Psoas muscle (tissue), 7 donors: ENCODE measurements at regions not wholly inside any gene's neighbourhood (a gene's known extent, or its start where the extent isn't known, plus 50 kb on each side); places are given as distances from the start of the nearest gene placed in this dataset.

Experiments used
- ATAC-seq, 4 donors: fragments of 200-7000 bp; cut with Tn5 transposase; one replicate each; pipeline ENCODE4 v1.9.1; 2020; ENCODE audit warnings: moderate library complexity in 3 of 4, mild to moderate bottlenecking in 2 of 4
- DNase-seq, 2 donors: peaks; one replicate each; pipeline ENCODE4 v3.0.0-alpha.2; 2020
- H3K27ac ChIP-seq: fragments of 200-600 bp; one replicate; pipeline ENCODE4 v1.8.0; 2022
- H3K27me3 ChIP-seq, 3 donors: fragments of 200-600 bp in 1 of 3; one replicate each; pipeline versions ENCODE4 v1.6.1 to v1.8.0; 2013 to 2022; ENCODE audit warnings: low read length in 2 of 3, mild to moderate bottlenecking in 2 of 3, moderate library complexity in 1 of 3; ENCODE audit not compliant: insufficient read depth in 3 of 3
- H3K36me3 ChIP-seq, 2 donors: fragments of 200-600 bp in 1 of 2; one replicate each; pipeline versions ENCODE4 v1.6.1 to v1.8.0; 2013 to 2022; ENCODE audit warnings: low read depth in 1 of 2, mild to moderate bottlenecking in 1 of 2, moderate library complexity in 1 of 2; ENCODE audit not compliant: insufficient read depth in 1 of 2
- H3K4me1 ChIP-seq: fragments of 200-600 bp; one replicate; pipeline ENCODE4 v1.8.0; 2022
- H3K4me3 ChIP-seq: fragments of 200-600 bp; one replicate; pipeline ENCODE4 v1.8.0; 2022; ENCODE audit warnings: mild to moderate bottlenecking
- H3K9me3 ChIP-seq: fragments of 200-600 bp; one replicate; pipeline ENCODE4 v1.8.0; 2022
- WGBS, 3 donors: extraction: QIAGEN DNeasy Blood & Tissue Kit; methylation state at CpG; one replicate each; pipeline versions ENCODE4 v1.1.6 to v1.1.7; 2013; 5-methylcytosine and 5-hydroxymethylcytosine counted together
- intact Hi-C, 2 donors: fragments of 100-400 bp; cut with DNase I; formaldehyde crosslinking; loops; one replicate each; pipeline versions ENCODE4 v1.11.0 to v1.14.2; 2022
- TF ChIP-seq, protein P1 (sequence below): fragments of 200-600 bp; IDR thresholded peaks from one replicate; pipeline ENCODE4 v1.8.0; 2022; ENCODE audit warnings: antibody characterized with exemption
- donor health status: healthy with polysubstance abuse.
- donor health status: DM: no; HTN: no; CAD: no; lungs with moderate emphysema.
- donor health status: Bipolar disorder and iron deficiency.
- donor health status: healthy.
- donor health status: DM: yes; HTN: yes; CAD: no.
- donor health status: DM: no; HTN: no; CAD: no.
- donor health status: DM: yes; HTN: yes; CAD: no.

DNA sequence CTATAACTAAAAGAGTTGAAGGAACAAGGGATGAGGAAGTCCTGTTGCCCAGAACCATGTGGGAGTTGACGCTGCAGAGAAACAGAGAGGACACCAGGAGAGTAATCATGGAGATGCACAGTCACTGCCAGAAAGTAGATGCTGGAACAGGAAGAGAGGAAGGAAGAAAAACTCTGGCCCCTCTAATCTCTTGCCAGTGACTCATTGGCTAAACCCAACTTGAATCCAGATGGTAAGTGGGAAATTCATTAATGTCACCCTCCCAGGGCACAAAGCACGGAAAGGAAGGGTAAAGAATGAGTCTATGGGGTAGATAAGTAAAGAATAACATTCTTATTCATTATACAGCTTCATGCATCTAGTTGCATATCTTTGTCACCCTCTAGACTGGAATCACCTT lies 631.9 kb downstream of the PRELID2 start:
- Histone ChIP-seq H3K9me3 (no peaks in the 10 kb centered on the region), H3K4me1 (no peaks in the 10 kb centered on the region), H3K4me3 (no peak overlapping the region), H3K27ac (no peak overlapping the region), H3K36me3 (no peaks in the 10 kb centered on the region), H3K27me3 (no peaks in the 10 kb centered on the region)
- ATAC-seq, result no peak
- no peak for DNase-seq
- WGBS, 3 donors, result 45 to 65% (median 63%) methylated on average over 2 of the region's 2 CpGs
- TF ChIP-seq, protein P1, sequence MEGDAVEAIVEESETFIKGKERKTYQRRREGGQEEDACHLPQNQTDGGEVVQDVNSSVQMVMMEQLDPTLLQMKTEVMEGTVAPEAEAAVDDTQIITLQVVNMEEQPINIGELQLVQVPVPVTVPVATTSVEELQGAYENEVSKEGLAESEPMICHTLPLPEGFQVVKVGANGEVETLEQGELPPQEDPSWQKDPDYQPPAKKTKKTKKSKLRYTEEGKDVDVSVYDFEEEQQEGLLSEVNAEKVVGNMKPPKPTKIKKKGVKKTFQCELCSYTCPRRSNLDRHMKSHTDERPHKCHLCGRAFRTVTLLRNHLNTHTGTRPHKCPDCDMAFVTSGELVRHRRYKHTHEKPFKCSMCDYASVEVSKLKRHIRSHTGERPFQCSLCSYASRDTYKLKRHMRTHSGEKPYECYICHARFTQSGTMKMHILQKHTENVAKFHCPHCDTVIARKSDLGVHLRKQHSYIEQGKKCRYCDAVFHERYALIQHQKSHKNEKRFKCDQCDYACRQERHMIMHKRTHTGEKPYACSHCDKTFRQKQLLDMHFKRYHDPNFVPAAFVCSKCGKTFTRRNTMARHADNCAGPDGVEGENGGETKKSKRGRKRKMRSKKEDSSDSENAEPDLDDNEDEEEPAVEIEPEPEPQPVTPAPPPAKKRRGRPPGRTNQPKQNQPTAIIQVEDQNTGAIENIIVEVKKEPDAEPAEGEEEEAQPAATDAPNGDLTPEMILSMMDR, result no peak
- intact Hi-C loops, result no loop called here

DNA sequence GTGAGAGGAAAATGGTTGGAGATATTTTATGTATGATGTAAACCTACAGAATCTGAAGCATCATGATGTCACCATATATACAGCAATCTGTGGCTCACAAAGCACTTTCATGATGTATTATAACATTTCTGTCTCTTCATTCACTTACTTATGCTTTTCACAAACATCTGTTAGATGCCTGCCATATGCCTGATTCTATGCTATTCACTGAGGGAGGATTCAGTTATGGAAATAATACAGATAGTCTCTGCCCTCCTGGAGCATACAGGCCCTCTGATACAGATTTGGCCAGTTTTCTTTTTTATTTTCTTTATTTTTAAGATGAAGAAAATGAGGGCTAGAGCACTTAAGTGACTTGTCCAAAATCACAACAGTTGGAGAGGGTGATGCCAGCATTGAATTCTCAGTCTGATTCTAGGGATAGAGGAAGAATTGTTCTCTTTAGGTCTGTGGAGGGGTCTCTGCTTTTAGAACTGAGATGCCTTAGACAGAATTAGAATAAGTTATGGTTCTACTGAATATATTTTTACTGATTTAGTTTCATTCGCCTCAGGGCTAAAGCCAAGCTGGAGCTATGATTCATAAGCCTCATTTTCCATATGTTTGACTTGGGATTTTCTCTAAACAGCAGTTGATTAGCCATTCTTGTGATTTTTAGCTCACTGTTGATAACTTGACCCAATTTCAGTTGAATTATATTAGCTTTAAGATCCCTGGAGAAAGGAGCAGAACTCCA lies 636.4 kb downstream of the PRELID2 start:
- no peak overlapping the region for H3K4me3 ChIP-seq
- ATAC-seq (no peak), DNase-seq (no peak)
- no peaks in the 10 kb centered on the region for H3K36me3 ChIP-seq
- intact Hi-C loops, result no loop called here
- H3K27ac ChIP-seq, result no peak overlapping the region
- no peaks in the 10 kb centered on the region for H3K27me3 ChIP-seq
- no peaks in the 10 kb centered on the region for H3K4me1 ChIP-seq
- TF ChIP-seq, protein P1, result no peak
- WGBS, 3 donors, result 81 to 91% (median 88%) methylated on average over 1 of the region's 1 CpG
- no peaks in the 10 kb centered on the region for H3K9me3 ChIP-seq

DNA sequence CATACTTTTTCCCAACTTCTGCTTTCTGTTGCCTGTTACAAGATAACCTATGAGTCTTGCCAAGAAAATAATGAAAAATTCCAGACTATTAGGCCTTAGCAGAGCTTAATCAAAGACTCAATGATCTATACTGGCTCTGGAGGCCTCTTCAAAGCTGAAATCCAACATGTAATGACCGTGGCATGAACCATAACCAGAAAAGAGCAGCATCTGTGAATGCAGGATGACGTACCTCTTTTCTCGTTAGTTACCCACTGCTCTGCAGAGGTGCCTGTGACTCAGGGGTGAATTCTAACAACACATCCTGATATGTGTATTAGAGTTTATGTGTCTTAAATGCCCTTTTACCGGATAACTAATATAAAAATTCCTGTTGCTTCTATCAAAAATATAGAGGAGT lies 645.4 kb downstream of the PRELID2 start:
- H3K27me3 ChIP-seq, result no peaks in the 10 kb centered on the region
- H3K9me3 ChIP-seq, result no peaks in the 10 kb centered on the region
- TF ChIP-seq, protein P1, result no peak
- intact Hi-C loops, result no loop called here
- no peak overlapping the region for H3K4me3 ChIP-seq
- ATAC-seq (no peak), DNase-seq (no peak)
- H3K4me1 ChIP-seq, result no peaks in the 10 kb centered on the region
- no peak overlapping the region for H3K27ac ChIP-seq
- WGBS, 3 donors, result 35 to 61% (median 58%) methylated on average over 4 of the region's 4 CpGs
- no peaks in the 10 kb centered on the region for H3K36me3 ChIP-seq

DNA sequence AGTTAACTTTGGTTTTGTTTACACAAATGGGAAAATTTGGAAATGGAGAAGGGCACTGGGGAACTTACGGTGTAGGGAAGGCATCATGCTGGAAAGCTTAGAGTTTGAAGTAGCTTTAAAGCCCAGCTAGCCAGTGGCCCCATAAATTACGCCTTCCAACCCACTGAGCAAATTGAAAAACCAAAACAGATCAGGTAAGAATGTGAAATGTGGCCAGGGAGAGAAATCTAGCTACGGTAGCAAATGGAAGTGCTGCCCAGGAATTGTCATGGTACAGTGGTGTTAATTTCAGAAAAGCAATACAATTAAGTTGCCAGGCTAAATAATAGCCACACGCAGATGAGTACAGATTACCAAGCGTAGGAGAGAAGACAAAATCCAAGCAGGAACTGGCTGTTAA lies 654.8 kb downstream of the PRELID2 start:
- Histone ChIP-seq H3K27ac (no peak overlapping the region), H3K27me3 (no peaks in the 10 kb centered on the region), H3K4me3 (no peak overlapping the region), H3K9me3 (no peaks in the 10 kb centered on the region), H3K36me3 (no peaks in the 10 kb centered on the region), H3K4me1 (no peaks in the 10 kb centered on the region)
- TF ChIP-seq, protein P1, result no peak
- WGBS, 3 donors, result 30 to 36% (median 36%) methylated on average over 5 of the region's 5 CpGs
- DNase-seq, result no peak
- no peak for ATAC-seq
- intact Hi-C loops, result no loop called here
